Lower leg skin (tissue), 3 donors: ENCODE measurements at regions not wholly inside any gene's neighbourhood (a gene's known extent, or its start where the extent isn't known, plus 50 kb on each side); places are given as distances from the start of the nearest gene placed in this dataset.

Source experiments
- POLR2A ChIP-seq, 2 donors: fragments of 450-650 bp; IDR thresholded peaks; one replicate each; pipeline ENCODE4 v1.6.1; 2016 to 2017; ENCODE audit warnings: antibody characterized with exemption in 2 of 2, mild to moderate bottlenecking in 1 of 2, moderate library complexity in 1 of 2
- TF ChIP-seq, protein P1 (sequence below), 3 donors: fragments of 450-650 bp; IDR thresholded peaks; one replicate each; pipeline ENCODE4 v1.5.1; 2016; ENCODE audit warnings: antibody characterized with exemption in 3 of 3, mild to moderate bottlenecking in 3 of 3, moderate library complexity in 2 of 3

DNA sequence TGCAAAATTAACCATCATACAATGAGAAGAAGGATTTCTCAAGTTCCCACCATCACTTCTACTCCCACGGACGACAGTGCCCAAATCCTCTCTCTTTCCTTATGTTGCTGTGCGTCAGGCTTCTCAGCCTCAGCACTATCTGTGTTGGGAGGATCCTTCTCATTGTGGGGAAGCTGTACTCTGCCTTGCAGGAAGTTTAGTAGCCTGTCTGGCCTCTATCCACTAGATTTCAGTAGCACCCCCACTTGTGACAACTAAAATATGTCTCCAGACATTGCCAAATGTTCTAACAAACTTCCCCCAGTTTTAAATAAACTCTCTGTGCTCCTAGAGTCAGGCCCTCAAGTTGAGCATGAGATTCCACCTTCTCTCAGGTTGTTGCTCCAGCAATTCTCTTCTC is 545.9 kb upstream of the ZFP42 start:
- TF ChIP-seq, protein P1, sequence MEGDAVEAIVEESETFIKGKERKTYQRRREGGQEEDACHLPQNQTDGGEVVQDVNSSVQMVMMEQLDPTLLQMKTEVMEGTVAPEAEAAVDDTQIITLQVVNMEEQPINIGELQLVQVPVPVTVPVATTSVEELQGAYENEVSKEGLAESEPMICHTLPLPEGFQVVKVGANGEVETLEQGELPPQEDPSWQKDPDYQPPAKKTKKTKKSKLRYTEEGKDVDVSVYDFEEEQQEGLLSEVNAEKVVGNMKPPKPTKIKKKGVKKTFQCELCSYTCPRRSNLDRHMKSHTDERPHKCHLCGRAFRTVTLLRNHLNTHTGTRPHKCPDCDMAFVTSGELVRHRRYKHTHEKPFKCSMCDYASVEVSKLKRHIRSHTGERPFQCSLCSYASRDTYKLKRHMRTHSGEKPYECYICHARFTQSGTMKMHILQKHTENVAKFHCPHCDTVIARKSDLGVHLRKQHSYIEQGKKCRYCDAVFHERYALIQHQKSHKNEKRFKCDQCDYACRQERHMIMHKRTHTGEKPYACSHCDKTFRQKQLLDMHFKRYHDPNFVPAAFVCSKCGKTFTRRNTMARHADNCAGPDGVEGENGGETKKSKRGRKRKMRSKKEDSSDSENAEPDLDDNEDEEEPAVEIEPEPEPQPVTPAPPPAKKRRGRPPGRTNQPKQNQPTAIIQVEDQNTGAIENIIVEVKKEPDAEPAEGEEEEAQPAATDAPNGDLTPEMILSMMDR (IDR thresholded peaks at IDR 0.05), result no peak
- TF ChIP-seq POLR2A (IDR thresholded peaks at IDR 0.05), result no peak
